Naive thymus-derived CD4-positive, alpha-beta T cell (primary cell): ENCODE measurements at regions not wholly inside any gene's neighbourhood (a gene's known extent, or its start where the extent isn't known, plus 50 kb on each side); places are given as distances from the start of the nearest gene placed in this dataset.

Experiments
- ATAC-seq: fragments of 150-1000 bp; cut with Tn5 transposase; 2 replicates; pipeline ENCODE4 v1.10.0; 2021; ENCODE audit warnings: mild to moderate bottlenecking, moderate library complexity
- CTCF ChIA-PET: fragments of 350-600 bp; sonication (Branson Sonifier 250); formaldehyde crosslinking; loops from one replicate; lab custom pipeline; 2021; ENCODE audit warnings: antibody characterized with exemption; lab: Charles Lee
- POLR2A ChIA-PET: fragments of 350-600 bp; sonication (Branson Sonifier 250); formaldehyde crosslinking; loops from one replicate; lab custom pipeline; 2021; ENCODE audit warnings: antibody characterized with exemption, inconsistent platforms; lab: Charles Lee
- DNase-seq, 9 donors: peaks; one replicate each; pipeline versions ENCODE4 v3.0.0 to v3.0.0-alpha.2; 2020 to 2022; ENCODE audit warnings: mixed read lengths in 1 of 9
- H3K27ac ChIP-seq: one replicate; pipeline ENCODE4 v1.7.0; 2013; ENCODE audit warnings: mild to moderate bottlenecking, low read depth, low read length, moderate library complexity
- H3K27me3 ChIP-seq, 2 donors: one replicate each; pipeline ENCODE4 v1.7.0; 2013; ENCODE audit warnings: low read length in 2 of 2, mild to moderate bottlenecking in 2 of 2, moderate library complexity in 2 of 2; ENCODE audit not compliant: control insufficient read depth in 2 of 2, insufficient read depth in 2 of 2
- H3K36me3 ChIP-seq, 3 experiments: 1 replicate in 2 of 3; 2 replicates in 1 of 3; pipeline ENCODE4 v1.7.0; 2013; ENCODE audit warnings: low read length in 3 of 3, mild to moderate bottlenecking in 3 of 3, moderate library complexity in 1 of 3; ENCODE audit not compliant: insufficient read depth in 3 of 3, control insufficient read depth in 2 of 3
- H3K4me1 ChIP-seq, 2 donors: one replicate each; pipeline ENCODE4 v1.7.0; 2013; ENCODE audit warnings: low read length in 2 of 2, mild to moderate bottlenecking in 2 of 2, moderate library complexity in 1 of 2; ENCODE audit not compliant: control insufficient read depth in 2 of 2, insufficient read depth in 2 of 2
- H3K4me3 ChIP-seq: 2 replicates; pipeline ENCODE4 v1.7.0; 2013; ENCODE audit warnings: mild to moderate bottlenecking, low read length
- H3K9me3 ChIP-seq, 3 experiments: 1 replicate in 2 of 3; 2 replicates in 1 of 3; pipeline ENCODE4 v1.7.0; 2013; ENCODE audit warnings: low read length in 3 of 3; ENCODE audit not compliant: control insufficient read depth in 2 of 3
- H3K27ac Mint-ChIP-seq, 9 donors: one replicate each; pipeline ENCODE4 v1.8.0; 2020 to 2022; ENCODE audit warnings: mixed read lengths in 9 of 9, mild to moderate bottlenecking in 8 of 9, moderate library complexity in 5 of 9, inconsistent platforms in 2 of 9
- H3K27me3 Mint-ChIP-seq, 5 donors: one replicate each; pipeline ENCODE4 v1.8.0; 2021 to 2022; ENCODE audit warnings: mixed read lengths in 5 of 5, mild to moderate bottlenecking in 1 of 5
- H3K36me3 Mint-ChIP-seq, 5 donors: one replicate each; pipeline ENCODE4 v1.8.0; 2020 to 2022; ENCODE audit warnings: mixed read lengths in 5 of 5, mild to moderate bottlenecking in 3 of 5, inconsistent platforms in 1 of 5
- H3K4me1 Mint-ChIP-seq, 7 donors: one replicate each; pipeline ENCODE4 v1.8.0; 2020 to 2022; ENCODE audit warnings: mixed read lengths in 7 of 7, mild to moderate bottlenecking in 3 of 7, inconsistent platforms in 1 of 7
- H3K4me3 Mint-ChIP-seq, 10 donors: one replicate each; pipeline ENCODE4 v1.8.0; 2020 to 2022; ENCODE audit warnings: mild to moderate bottlenecking in 10 of 10, mixed read lengths in 10 of 10, moderate library complexity in 6 of 10, inconsistent platforms in 2 of 10
- H3K9me3 Mint-ChIP-seq, 11 donors: one replicate each; pipeline ENCODE4 v1.8.0; 2020 to 2022; ENCODE audit warnings: mixed read lengths in 11 of 11, mild to moderate bottlenecking in 4 of 11, inconsistent platforms in 1 of 11, moderate library complexity in 1 of 11
- intact Hi-C, 2 donors: fragments of 100-400 bp; cut with micrococcal nuclease; formaldehyde crosslinking; loops; one replicate each; pipeline ENCODE4 v1.15.1; 2023

- H3K27ac ChIP-seq: no peak overlapping the region
Measured at GRCh38 chr4:32488690-32489089, 1768.5 kb downstream of the PCDH7 start.

GRCh38 chr4:32499171-32499570 lies 1779.0 kb downstream of the PCDH7 start:
- ChIA-PET POLR2A (no interaction called here), CTCF (no interaction called here)
- no peak overlapping the region for H3K4me3 Mint-ChIP-seq
- H3K36me3 Mint-ChIP-seq: no peaks in the 10 kb centered on the region
- Histone ChIP-seq H3K36me3 (no peaks in the 10 kb centered on the region), H3K4me1 (no peaks in the 10 kb centered on the region), H3K27me3 (no peaks in the 10 kb centered on the region), H3K4me3 (no peak overlapping the region), H3K27ac (no peak overlapping the region), H3K9me3 (no peaks in the 10 kb centered on the region)
- no peak for DNase-seq
- intact Hi-C loops: loop anchor here in 1 of 2 donors (5.0 kb wide), 1 partner anchor 48 kb away; no protein-coding TSS in a partner anchor
- H3K27me3 Mint-ChIP-seq: no peaks in the 10 kb centered on the region
- H3K4me1 Mint-ChIP-seq: no peaks in the 10 kb centered on the region
- no peak overlapping the region for H3K27ac Mint-ChIP-seq
- peaks cover 0 to 17% (median 3%) of the 10 kb centered on the region in 11 donors for H3K9me3 Mint-ChIP-seq
- no peak for ATAC-seq

More at GRCh38 chr4:32488690-32489089, 1768.5 kb downstream of the PCDH7 start:
- no peak overlapping the region for H3K27ac Mint-ChIP-seq
- H3K9me3 Mint-ChIP-seq: peaks cover 0 to 11% (median 4%) of the 10 kb centered on the region in 11 donors
- Histone ChIP-seq H3K4me3 (no peak overlapping the region), H3K27me3 (no peaks in the 10 kb centered on the region), H3K36me3 (no peaks in the 10 kb centered on the region), H3K4me1 (no peaks in the 10 kb centered on the region), H3K9me3 (no peaks in the 10 kb centered on the region)
- H3K4me3 Mint-ChIP-seq: no peak overlapping the region
- DNase-seq: no peak
- CTCF ChIA-PET: no interaction called here
- intact Hi-C loops: no loop called here
- H3K4me1 Mint-ChIP-seq: no peaks in the 10 kb centered on the region
- POLR2A ChIA-PET: no interaction called here
- no peaks in the 10 kb centered on the region for H3K27me3 Mint-ChIP-seq
- no peaks in the 10 kb centered on the region for H3K36me3 Mint-ChIP-seq
- ATAC-seq: no peak

- intact Hi-C loops: no loop called here
- CTCF ChIA-PET: interaction anchor here (0.6 kb wide), 1 partner anchor 54 kb away, joined by 3 read pairs; no protein-coding TSS in a partner anchor
- no peak overlapping the region for H3K27ac ChIP-seq
- Mint-ChIP-seq H3K36me3 (peaks cover 0 to 3% (median 0%) of the 10 kb centered on the region in 5 donors), H3K27me3 (no peaks in the 10 kb centered on the region), H3K9me3 (peaks cover 3 to 23% (median 8%) of the 10 kb centered on the region in 11 donors), H3K4me1 (no peaks in the 10 kb centered on the region), H3K4me3 (no peak overlapping the region), H3K27ac (no peak overlapping the region)
- H3K9me3 ChIP-seq: peaks cover 0 to 4% (median 0%) of the 10 kb centered on the region in 3 experiments
- ATAC-seq (no peak), DNase-seq (no peak)
- H3K27me3 ChIP-seq: no peaks in the 10 kb centered on the region
- H3K4me1 ChIP-seq: no peaks in the 10 kb centered on the region
- POLR2A ChIA-PET: no interaction called here
- H3K4me3 ChIP-seq: no peak overlapping the region
- no peaks in the 10 kb centered on the region for H3K36me3 ChIP-seq
Measured at GRCh38 chr4:32503241-32503640, 1783.1 kb downstream of the PCDH7 start.

- H3K27ac ChIP-seq: no peak overlapping the region
- ATAC-seq (no peak), DNase-seq (no peak)
- H3K4me1 Mint-ChIP-seq: no peaks in the 10 kb centered on the region
- no peaks in the 10 kb centered on the region for H3K27me3 ChIP-seq
- H3K36me3 ChIP-seq: no peaks in the 10 kb centered on the region
- intact Hi-C loops: no loop called here
- POLR2A ChIA-PET: no interaction called here
- no peak overlapping the region for H3K4me3 ChIP-seq
- H3K36me3 Mint-ChIP-seq: peaks cover 0 to 3% (median 0%) of the 10 kb centered on the region in 5 donors
- no peak overlapping the region for H3K4me3 Mint-ChIP-seq
- H3K9me3 Mint-ChIP-seq: peaks cover 0 to 21% (median 6%) of the 10 kb centered on the region in 11 donors
- CTCF ChIA-PET: no interaction called here
- H3K4me1 ChIP-seq: no peaks in the 10 kb centered on the region
- no peaks in the 10 kb centered on the region for H3K27me3 Mint-ChIP-seq
- H3K9me3 ChIP-seq: peaks cover 0 to 4% (median 0%) of the 10 kb centered on the region in 3 experiments
- no peak overlapping the region for H3K27ac Mint-ChIP-seq
Measured at GRCh38 chr4:32506067-32506466, 1785.9 kb downstream of the PCDH7 start.

- Histone ChIP-seq H3K36me3 (no peaks in the 10 kb centered on the region), H3K27ac (no peak overlapping the region), H3K4me1 (no peaks in the 10 kb centered on the region), H3K9me3 (no peaks in the 10 kb centered on the region), H3K4me3 (no peak overlapping the region), H3K27me3 (no peaks in the 10 kb centered on the region)
- ATAC-seq (no peak), DNase-seq (no peak)
- Mint-ChIP-seq H3K4me1 (no peaks in the 10 kb centered on the region), H3K36me3 (no peaks in the 10 kb centered on the region), H3K9me3 (peaks cover 0 to 11% (median 4%) of the 10 kb centered on the region in 11 donors), H3K27me3 (no peaks in the 10 kb centered on the region), H3K27ac (no peak overlapping the region), H3K4me3 (no peak overlapping the region)
- POLR2A ChIA-PET: no interaction called here
- intact Hi-C loops: no loop called here
- CTCF ChIA-PET: no interaction called here
Measured at GRCh38 chr4:32519060-32519459, 1798.9 kb downstream of the PCDH7 start.

- intact Hi-C loops: no loop called here
Measured at GRCh38 chr4:32525420-32525819, 1805.3 kb downstream of the PCDH7 start.

GRCh38 chr4:32544846-32545245 lies 1824.7 kb downstream of the PCDH7 start:
- ChIA-PET CTCF (no interaction called here), POLR2A (no interaction called here)
- intact Hi-C loops: loop anchor here in 1 of 2 donors (5.0 kb wide), 1 partner anchor 48 kb away; no protein-coding TSS in a partner anchor
- DNase-seq (no peak), ATAC-seq (no peak)
- Histone ChIP-seq H3K4me1 (no peaks in the 10 kb centered on the region), H3K27ac (no peak overlapping the region), H3K4me3 (no peak overlapping the region), H3K36me3 (no peaks in the 10 kb centered on the region), H3K27me3 (no peaks in the 10 kb centered on the region), H3K9me3 (no peaks in the 10 kb centered on the region)
- H3K27ac Mint-ChIP-seq: no peak overlapping the region
- H3K4me1 Mint-ChIP-seq: no peaks in the 10 kb centered on the region
- H3K27me3 Mint-ChIP-seq: no peaks in the 10 kb centered on the region
- no peak overlapping the region for H3K4me3 Mint-ChIP-seq
- peaks cover 0 to 17% (median 9%) of the 10 kb centered on the region in 11 donors for H3K9me3 Mint-ChIP-seq
- H3K36me3 Mint-ChIP-seq: no peaks in the 10 kb centered on the region

More at GRCh38 chr4:32525420-32525819, 1805.3 kb downstream of the PCDH7 start:
- Histone ChIP-seq H3K36me3 (no peaks in the 10 kb centered on the region), H3K27me3 (no peaks in the 10 kb centered on the region), H3K4me3 (no peak overlapping the region), H3K4me1 (no peaks in the 10 kb centered on the region), H3K9me3 (no peaks in the 10 kb centered on the region), H3K27ac (no peak overlapping the region)
- Mint-ChIP-seq H3K4me1 (no peaks in the 10 kb centered on the region), H3K36me3 (no peaks in the 10 kb centered on the region), H3K27ac (no peak overlapping the region), H3K4me3 (no peak overlapping the region), H3K9me3 (peaks cover 0 to 22% (median 7%) of the 10 kb centered on the region in 11 donors), H3K27me3 (no peaks in the 10 kb centered on the region)
- ChIA-PET CTCF (no interaction called here), POLR2A (no interaction called here)
- DNase-seq (no peak), ATAC-seq (no peak)
